PFSK-1 (cell line): ENCODE measurements at regions not wholly inside any gene's neighbourhood (a gene's known extent, or its start where the extent isn't known, plus 50 kb on each side); places are given as distances from the start of the nearest gene placed in this dataset.

Experiments
- FOXP2 ChIP-seq: optimal IDR thresholded peaks from 2 replicates; pipeline ENCODE3; 2011; ENCODE audit warnings: borderline replicate concordance, control low read depth, inconsistent platforms; ENCODE audit not compliant: insufficient read depth; ENCODE audit errors: extremely low read length, extremely low read depth
- POLR2AphosphoS5 ChIP-seq: IDR thresholded peaks from 2 replicates; pipeline ENCODE4 v1.6.1; 2012; ENCODE audit warnings: low read depth, mild to moderate bottlenecking, control low read depth, low read length, moderate library complexity
- REST ChIP-seq, 2 experiments: IDR thresholded peaks; 2 replicates each; pipeline versions ENCODE4 v1.6.1 to v1.8.0; 2011 to 2012; ENCODE audit warnings: low read depth in 2 of 2, low read length in 2 of 2, control low read depth in 1 of 2, inconsistent platforms in 1 of 2, mild to moderate bottlenecking in 1 of 2, moderate library complexity in 1 of 2; ENCODE audit not compliant: insufficient read depth in 1 of 2
- SIN3A ChIP-seq: IDR thresholded peaks from 2 replicates; pipeline ENCODE4 v1.6.1; 2012; ENCODE audit warnings: mild to moderate bottlenecking, low read length, moderate library complexity, borderline replicate concordance; ENCODE audit not compliant: insufficient read depth
- TAF1 ChIP-seq: IDR thresholded peaks from 2 replicates; pipeline ENCODE4 v1.6.1; 2012; ENCODE audit warnings: low read length, control low read depth, borderline replicate concordance; ENCODE audit not compliant: insufficient read depth

GRCh38 chr1:56434025-56434424, 145.3 kb downstream of the PLPP3 start:
- TF ChIP-seq TAF1 (no peak), REST (IDR thresholded peaks at IDR 0.05; ENCODE audit: insufficient read depth in 1 of 2, low read depth in 2 of 2, low read length in 2 of 2) (no peak), SIN3A (no peak), FOXP2 (no peak)

GRCh38 chr1:56433056-56433577, 146.2 kb downstream of the PLPP3 start:
- TF ChIP-seq POLR2AphosphoS5, result no peak
- TF ChIP-seq TAF1, result no peak
- no peak for TF ChIP-seq SIN3A
- no peak for TF ChIP-seq FOXP2
- TF ChIP-seq REST (IDR thresholded peaks at IDR 0.05; ENCODE audit: insufficient read depth in 1 of 2, low read depth in 2 of 2, low read length in 2 of 2), result no peak

GRCh38 chr1:56432166-56432971, 147.0 kb downstream of the PLPP3 start:
- TF ChIP-seq FOXP2 (no peak), SIN3A (no peak), REST (IDR thresholded peaks at IDR 0.05; ENCODE audit: insufficient read depth in 1 of 2, low read depth in 2 of 2, low read length in 2 of 2) (no peak), TAF1 (no peak), POLR2AphosphoS5 (no peak)

- no peak for TF ChIP-seq FOXP2
- TF ChIP-seq TAF1, result no peak
- no peak for TF ChIP-seq REST (IDR thresholded peaks at IDR 0.05; ENCODE audit: insufficient read depth in 1 of 2, low read depth in 2 of 2, low read length in 2 of 2)
- no peak for TF ChIP-seq SIN3A
- TF ChIP-seq POLR2AphosphoS5, result no peak
Measured at GRCh38 chr1:56430141-56430839, 149.1 kb downstream of the PLPP3 start.
